Prostate gland (tissue), 2 donors: ENCODE measurements at regions not wholly inside any gene's neighbourhood (a gene's known extent, or its start where the extent isn't known, plus 50 kb on each side); places are given as distances from the start of the nearest gene placed in this dataset.

Source experiments
- CTCF ChIP-seq, 4 experiments: fragments of 200-600 bp in 2 of 4; fragments of 450-650 bp in 2 of 4; sonication (generic) in 2 of 4; IDR thresholded peaks; 1 replicate in 3 of 4; 2 replicates in 1 of 4; pipeline ENCODE4 v1.5.1; 2016 to 2019; ENCODE audit warnings: antibody characterized with exemption in 4 of 4, mild to moderate bottlenecking in 2 of 4, moderate library complexity in 2 of 4
- POLR2AphosphoS5 ChIP-seq: sonication (generic); formaldehyde crosslinking; IDR thresholded peaks from one replicate; pipeline ENCODE4 v1.6.1; 2017; ENCODE audit warnings: antibody characterized with exemption

GRCh38 chr2:19264852-19265251 lies 93.6 kb downstream of the OSR1 start:
- TF ChIP-seq CTCF (IDR thresholded peaks at IDR 0.05) (no peak), POLR2AphosphoS5 (no peak)
